ENCODE measurements at regions not wholly inside any gene's neighbourhood (a gene's known extent, or its start where the extent isn't known, plus 50 kb on each side); places are given as distances from the start of the nearest gene placed in this dataset.

DNA sequence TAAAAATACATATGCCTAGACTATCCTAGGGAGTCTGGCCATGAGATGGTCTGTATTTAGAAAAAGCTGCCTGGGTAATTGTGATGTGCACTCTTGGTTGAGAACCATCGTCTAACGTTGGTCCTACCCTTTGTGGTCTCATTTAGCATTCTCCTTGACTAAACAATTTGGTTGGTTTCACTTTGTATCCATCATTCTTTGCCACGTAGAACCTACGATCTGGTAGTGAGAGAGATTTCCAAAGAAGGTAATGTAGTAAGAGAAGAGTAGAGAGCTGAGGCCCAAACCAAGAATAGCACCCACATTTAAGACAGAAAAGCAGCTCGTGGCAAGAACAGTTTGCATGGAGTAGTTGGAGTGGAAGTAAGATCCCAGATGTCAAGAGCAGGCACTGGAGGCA, 219.8 kb downstream of the TMEM200A start:
- H3K4me3 ChIP-seq (ENCODE audit: low read length) = no peak overlapping the region
- no peak overlapping the region for H3K4me2 ChIP-seq (ENCODE audit: low read depth, low read length)
- H3K4me1 ChIP-seq (ENCODE audit: low read length) = no peaks in the 10 kb centered on the region
- H3K36me3 ChIP-seq (replicated peaks; ENCODE audit: insufficient read depth, low read length) = no peaks in the 10 kb centered on the region
- H3K79me2 ChIP-seq (ENCODE audit: low read length) = no peaks in the 10 kb centered on the region
- no peaks in the 10 kb centered on the region for H3F3A ChIP-seq (ENCODE audit: insufficient read depth, low read length)
- no peak for DNase-seq
- no peak overlapping the region for H3K27ac ChIP-seq (ENCODE audit: low read length)
- no peak overlapping the region for H3K9ac ChIP-seq (ENCODE audit: low read length)
- no peaks in the 10 kb centered on the region for H3K27me3 ChIP-seq (replicated peaks; ENCODE audit: insufficient read depth, low read length)
- H3K9me3 ChIP-seq (replicated peaks; ENCODE audit: insufficient read depth, low read length) = no peaks in the 10 kb centered on the region
- no peaks in the 10 kb centered on the region for H3K9me2 ChIP-seq (replicated peaks; ENCODE audit: insufficient read depth, low read length)
- H4K20me1 ChIP-seq (ENCODE audit: insufficient read depth, low read length) = no peaks in the 10 kb centered on the region
- no peak overlapping the region for H2AFZ ChIP-seq (ENCODE audit: low read length)
- TF ChIP-seq, protein P1, sequence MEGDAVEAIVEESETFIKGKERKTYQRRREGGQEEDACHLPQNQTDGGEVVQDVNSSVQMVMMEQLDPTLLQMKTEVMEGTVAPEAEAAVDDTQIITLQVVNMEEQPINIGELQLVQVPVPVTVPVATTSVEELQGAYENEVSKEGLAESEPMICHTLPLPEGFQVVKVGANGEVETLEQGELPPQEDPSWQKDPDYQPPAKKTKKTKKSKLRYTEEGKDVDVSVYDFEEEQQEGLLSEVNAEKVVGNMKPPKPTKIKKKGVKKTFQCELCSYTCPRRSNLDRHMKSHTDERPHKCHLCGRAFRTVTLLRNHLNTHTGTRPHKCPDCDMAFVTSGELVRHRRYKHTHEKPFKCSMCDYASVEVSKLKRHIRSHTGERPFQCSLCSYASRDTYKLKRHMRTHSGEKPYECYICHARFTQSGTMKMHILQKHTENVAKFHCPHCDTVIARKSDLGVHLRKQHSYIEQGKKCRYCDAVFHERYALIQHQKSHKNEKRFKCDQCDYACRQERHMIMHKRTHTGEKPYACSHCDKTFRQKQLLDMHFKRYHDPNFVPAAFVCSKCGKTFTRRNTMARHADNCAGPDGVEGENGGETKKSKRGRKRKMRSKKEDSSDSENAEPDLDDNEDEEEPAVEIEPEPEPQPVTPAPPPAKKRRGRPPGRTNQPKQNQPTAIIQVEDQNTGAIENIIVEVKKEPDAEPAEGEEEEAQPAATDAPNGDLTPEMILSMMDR (IDR thresholded peaks at IDR 0.05; ENCODE audit: low read length) = no peak
- TF ChIP-seq EZH2phosphoT487 (IDR thresholded peaks at IDR 0.05; ENCODE audit: low read length) (no peak), EZH2 (optimal IDR thresholded peaks at IDR 0.05; ENCODE audit: low read depth, low read length) (no peak)

GRCh38 chr6:130587778-130588520, 222.1 kb downstream of the TMEM200A start:
- Histone ChIP-seq H3K9me3 (replicated peaks; ENCODE audit: insufficient read depth, low read length) (no peaks in the 10 kb centered on the region), H3K4me1 (ENCODE audit: low read length) (no peaks in the 10 kb centered on the region), H3K9ac (ENCODE audit: low read length) (no peak overlapping the region), H3K4me3 (ENCODE audit: low read length) (no peak overlapping the region), H3K27me3 (replicated peaks; ENCODE audit: insufficient read depth, low read length) (no peaks in the 10 kb centered on the region), H3K36me3 (replicated peaks; ENCODE audit: insufficient read depth, low read length) (no peaks in the 10 kb centered on the region), H3F3A (ENCODE audit: insufficient read depth, low read length) (no peaks in the 10 kb centered on the region), H3K27ac (ENCODE audit: low read length) (no peak overlapping the region), H3K79me2 (ENCODE audit: low read length) (no peaks in the 10 kb centered on the region), H2AFZ (ENCODE audit: low read length) (no peak overlapping the region), H3K9me2 (replicated peaks; ENCODE audit: insufficient read depth, low read length) (no peaks in the 10 kb centered on the region), H3K4me2 (ENCODE audit: low read depth, low read length) (no peak overlapping the region), H4K20me1 (ENCODE audit: insufficient read depth, low read length) (no peaks in the 10 kb centered on the region)
- DNase-seq = no peak
- TF ChIP-seq EZH2 (optimal IDR thresholded peaks at IDR 0.05; ENCODE audit: low read depth, low read length) (no peak), EZH2phosphoT487 (IDR thresholded peaks at IDR 0.05; ENCODE audit: low read length) (no peak)
- TF ChIP-seq, protein P1 (IDR thresholded peaks at IDR 0.05; ENCODE audit: low read length) = no peak

DNA sequence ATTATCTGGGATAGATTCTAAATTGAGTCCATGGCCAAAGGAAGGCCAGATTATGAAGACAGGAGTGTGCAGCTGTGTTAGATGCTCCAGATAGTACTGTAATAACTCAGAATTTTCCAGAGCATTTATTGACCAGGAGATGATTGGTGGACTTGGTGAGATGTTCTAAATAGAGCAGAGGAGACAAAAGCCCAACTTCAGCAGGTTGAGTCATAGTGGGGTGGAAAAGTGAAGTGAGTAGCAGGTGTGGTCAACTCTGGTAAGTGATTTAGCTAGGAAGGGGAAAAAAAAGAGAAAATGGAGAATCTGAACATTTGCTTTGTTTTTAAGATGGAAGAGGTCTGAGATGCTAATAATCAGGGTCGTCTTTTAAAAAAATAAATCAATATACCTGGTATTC, 227.4 kb downstream of the TMEM200A start:
- H3K27ac ChIP-seq (ENCODE audit: low read length) = no peak overlapping the region
- no peaks in the 10 kb centered on the region for H3K36me3 ChIP-seq (replicated peaks; ENCODE audit: insufficient read depth, low read length)
- no peaks in the 10 kb centered on the region for H3K79me2 ChIP-seq (ENCODE audit: low read length)
- H3K9me2 ChIP-seq (replicated peaks; ENCODE audit: insufficient read depth, low read length) = no peaks in the 10 kb centered on the region
- no peak overlapping the region for H2AFZ ChIP-seq (ENCODE audit: low read length)
- no peak overlapping the region for H3K4me2 ChIP-seq (ENCODE audit: low read depth, low read length)
- no peaks in the 10 kb centered on the region for H4K20me1 ChIP-seq (ENCODE audit: insufficient read depth, low read length)
- H3K4me1 ChIP-seq (ENCODE audit: low read length) = no peaks in the 10 kb centered on the region
- H3K4me3 ChIP-seq (ENCODE audit: low read length) = no peak overlapping the region
- no peak for DNase-seq
- no peaks in the 10 kb centered on the region for H3K9me3 ChIP-seq (replicated peaks; ENCODE audit: insufficient read depth, low read length)
- H3K9ac ChIP-seq (ENCODE audit: low read length) = no peak overlapping the region
- no peaks in the 10 kb centered on the region for H3F3A ChIP-seq (ENCODE audit: insufficient read depth, low read length)
- TF ChIP-seq EZH2phosphoT487 (IDR thresholded peaks at IDR 0.05; ENCODE audit: low read length) (no peak), EZH2 (optimal IDR thresholded peaks at IDR 0.05; ENCODE audit: low read depth, low read length) (no peak)
- TF ChIP-seq, protein P1 (IDR thresholded peaks at IDR 0.05; ENCODE audit: low read length) = no peak
- no peaks in the 10 kb centered on the region for H3K27me3 ChIP-seq (replicated peaks; ENCODE audit: insufficient read depth, low read length)

All from MM.1S (cell line).